Endothelial cell of umbilical vein (primary cell): ENCODE measurements at regions not wholly inside any gene's neighbourhood (a gene's known extent, or its start where the extent isn't known, plus 50 kb on each side); places are given as distances from the start of the nearest gene placed in this dataset.

Experiments used
- BruUV-seq: library from RNA; stranded (reverse); fragments of 400-500 nt; replicated peaks from 2 replicates; lab custom pipeline; 2021; lab: Mats Ljungman, UMichigan
- CTCF ChIA-PET: fragments of 300-600, 350-600 bp; sonication (Branson Sonifier 250); formaldehyde crosslinking; loops from one replicate; lab custom pipeline; 2021; ENCODE audit warnings: antibody characterized with exemption, inconsistent platforms; lab: Charles Lee
- POLR2A ChIA-PET: fragments of 300-600, 350-600 bp; sonication (Branson Sonifier 250); formaldehyde crosslinking; loops from one replicate; lab custom pipeline; 2021; ENCODE audit warnings: antibody characterized with exemption, inconsistent platforms; lab: Charles Lee
- DNase-seq: peaks from one replicate; pipeline ENCODE4 v3.0.0-alpha.2; 2011; ENCODE audit warnings: low read depth, low spot score
- FAIRE-seq: peaks from 2 replicates; lab custom pipeline; 2011; peaks lifted over from hg19 to GRCh38; lab: Jason Lieb, UNC
- H2AFZ ChIP-seq: 2 replicates; pipeline ENCODE4 v1.6.0; 2012; ENCODE audit warnings: low read depth, low read length, control low read depth, inconsistent platforms
- H3K27ac ChIP-seq: 2 replicates; pipeline ENCODE4 v1.5.1; 2011; ENCODE audit warnings: low read depth, mild to moderate bottlenecking, control low read depth, low read length, moderate library complexity; ENCODE audit not compliant: insufficient read depth
- H3K27me3 ChIP-seq, 2 experiments: 2 replicates each; pipeline versions ENCODE4 v1.6.0 to v1.6.1; 2011; ENCODE audit warnings: low read length in 2 of 2, mixed read lengths in 1 of 2; ENCODE audit not compliant: control insufficient read depth in 2 of 2, insufficient read depth in 2 of 2
- H3K36me3 ChIP-seq, 2 experiments: 2 replicates in 1 of 2; 3 replicates in 1 of 2; pipeline ENCODE4 v1.5.1; 2011; ENCODE audit warnings: low read length in 2 of 2, mild to moderate bottlenecking in 1 of 2, moderate library complexity in 1 of 2; ENCODE audit not compliant: control insufficient read depth in 2 of 2, insufficient read depth in 2 of 2; ENCODE audit errors: extremely low read depth in 1 of 2
- H3K4me1 ChIP-seq: 3 replicates; pipeline ENCODE4 v1.5.1; 2011; ENCODE audit warnings: mild to moderate bottlenecking, low read length; ENCODE audit not compliant: control insufficient read depth, insufficient read depth; ENCODE audit errors: extremely low read depth
- H3K4me2 ChIP-seq: 2 replicates; pipeline ENCODE4 v1.6.1; 2011; ENCODE audit warnings: low read length, control low read depth, mixed read lengths; ENCODE audit not compliant: insufficient read depth
- H3K4me3 ChIP-seq, 3 experiments: fragments of 200-600 bp in 1 of 3; sonication (generic), shearing (Covaris generic) in 1 of 3; replicated peaks in 1 of 3; 2 replicates each; pipeline ENCODE4 v1.5.1; 2011 to 2016; ENCODE audit warnings: control low read depth in 3 of 3, low read length in 3 of 3, mild to moderate bottlenecking in 2 of 3, inconsistent platforms in 1 of 3, low read depth in 1 of 3, moderate library complexity in 1 of 3; ENCODE audit not compliant: insufficient read depth in 1 of 3
- H3K79me2 ChIP-seq: 2 replicates; pipeline ENCODE4 v1.6.0; 2012; ENCODE audit warnings: low read length, inconsistent platforms; ENCODE audit not compliant: control insufficient read depth, insufficient read depth
- H3K9ac ChIP-seq: replicated peaks from 2 replicates; pipeline ENCODE3; 2011; ENCODE audit warnings: low read length, control low read depth; ENCODE audit not compliant: insufficient read depth; ENCODE audit errors: extremely low read depth
- H3K9me1 ChIP-seq: replicated peaks from 3 replicates; pipeline ENCODE4 v1.6.0; 2011; ENCODE audit warnings: mild to moderate bottlenecking, low read length; ENCODE audit not compliant: control insufficient read depth, insufficient read depth; ENCODE audit errors: extremely low read depth
- H3K9me3 ChIP-seq: replicated peaks from 2 replicates; pipeline ENCODE4 v1.5.1; 2012; ENCODE audit warnings: low read length, inconsistent platforms; ENCODE audit not compliant: control insufficient read depth, insufficient read depth
- H4K20me1 ChIP-seq: replicated peaks from 2 replicates; pipeline ENCODE3; 2011; ENCODE audit warnings: mild to moderate bottlenecking, low read length; ENCODE audit not compliant: control insufficient read depth, insufficient read depth; ENCODE audit errors: extremely low read depth
- CTCF ChIP-seq, 2 donors: IDR thresholded peaks; 1 replicate in 1 of 2; 2 replicates in 1 of 2; pipeline ENCODE4 v1.5.1; 2011; ENCODE audit warnings: low read length in 2 of 2, mild to moderate bottlenecking in 2 of 2, moderate library complexity in 2 of 2, control low read depth in 1 of 2, inconsistent platforms in 1 of 2, low read depth in 1 of 2; ENCODE audit not compliant: insufficient read depth in 1 of 2; ENCODE audit errors: extremely low read depth in 1 of 2
- EZH2 ChIP-seq: IDR thresholded peaks from 2 replicates; pipeline ENCODE4 v1.6.1; 2012; ENCODE audit warnings: borderline replicate concordance, low read depth, mild to moderate bottlenecking, moderate library complexity, low read length, inconsistent platforms; ENCODE audit not compliant: severe bottlenecking
- FOS ChIP-seq: IDR thresholded peaks from 2 replicates; pipeline ENCODE4 v1.6.1; 2011; ENCODE audit warnings: mild to moderate bottlenecking, low read length, moderate library complexity, borderline replicate concordance; ENCODE audit not compliant: insufficient read depth
- GATA2 ChIP-seq: IDR thresholded peaks from 2 replicates; pipeline ENCODE4 v1.7.0; 2011; ENCODE audit warnings: low read depth, mild to moderate bottlenecking, moderate library complexity, mixed read lengths, low read length; ENCODE audit not compliant: insufficient read length, insufficient read depth
- JUN ChIP-seq: IDR thresholded peaks from 2 replicates; pipeline ENCODE4 v1.6.1; 2011; ENCODE audit warnings: borderline replicate concordance, low read depth; ENCODE audit not compliant: insufficient read length, insufficient read depth
- MAX ChIP-seq: IDR thresholded peaks from 2 replicates; pipeline ENCODE4 v1.6.1; 2011; ENCODE audit not compliant: insufficient read depth, insufficient read length
- MYC ChIP-seq: IDR thresholded peaks from one replicate; pipeline ENCODE4 v1.6.1; 2011; ENCODE audit warnings: mild to moderate bottlenecking, low read depth, low read length
- POLR2A ChIP-seq: IDR thresholded peaks from 2 replicates; pipeline ENCODE4 v1.6.1; 2012; ENCODE audit warnings: low read depth, mild to moderate bottlenecking, control low read depth, low read length
- POLR2AphosphoS5 ChIP-seq: IDR thresholded peaks from 2 replicates; pipeline ENCODE4 v1.6.1; 2012; ENCODE audit warnings: low read depth, mild to moderate bottlenecking, control low read depth, low read length, moderate library complexity; ENCODE audit not compliant: insufficient read depth
- dilution Hi-C: fragments of 300-500 bp; cut with MboI; formaldehyde crosslinking; loops from one replicate; pipeline ENCODE4 v1.15.0; 2019; ENCODE audit warnings: low sequenced_read_pairs; ENCODE audit not compliant: extremely low pct_ligation_motif_present
- intact Hi-C: fragments of 100-400 bp; cut with micrococcal nuclease; formaldehyde crosslinking; loops from one replicate; pipeline ENCODE4 v1.10.0; 2022

- Histone ChIP-seq H3K4me3 (no peak overlapping the region), H4K20me1 (no peaks in the 10 kb centered on the region), H3K9me3 (no peaks in the 10 kb centered on the region), H3K79me2 (no peaks in the 10 kb centered on the region), H3K9ac (no peak overlapping the region), H3K36me3 (no peaks in the 10 kb centered on the region), H3K27ac (no peak overlapping the region), H3K9me1 (no peaks in the 10 kb centered on the region), H3K27me3 (peaks cover 15 to 24% of the 10 kb centered on the region in 2 experiments), H2AFZ (no peak overlapping the region), H3K4me1 (no peaks in the 10 kb centered on the region), H3K4me2 (no peak overlapping the region)
- intact Hi-C loops (no loop called here), dilution Hi-C loops (no loop called here)
- POLR2A ChIA-PET = no interaction called here
- CTCF ChIA-PET = no interaction called here
- no peak for TF ChIP-seq POLR2AphosphoS5
- TF ChIP-seq CTCF (IDR thresholded peaks at IDR 0.05; ENCODE audit: extremely low read depth in 1 of 2, insufficient read depth in 1 of 2, low read depth in 1 of 2, low read length in 2 of 2) = no peak
- no peak for TF ChIP-seq FOS
- TF ChIP-seq POLR2A = no peak
- no peak for TF ChIP-seq MYC
- TF ChIP-seq JUN = no peak
- TF ChIP-seq MAX = no peak
- no peak for TF ChIP-seq GATA2
- no peak for TF ChIP-seq EZH2
- no peak for DNase-seq
- BruUV-seq = no TSS peak
- no peak for FAIRE-seq
These were observed 181.2 kb upstream of the ANK3 start for GRCh38 chr10:60570896-60571295.
